ENCODE measurements at regions not wholly inside any gene's neighbourhood (a gene's known extent, or its start where the extent isn't known, plus 50 kb on each side); places are given as distances from the start of the nearest gene placed in this dataset.

DNA sequence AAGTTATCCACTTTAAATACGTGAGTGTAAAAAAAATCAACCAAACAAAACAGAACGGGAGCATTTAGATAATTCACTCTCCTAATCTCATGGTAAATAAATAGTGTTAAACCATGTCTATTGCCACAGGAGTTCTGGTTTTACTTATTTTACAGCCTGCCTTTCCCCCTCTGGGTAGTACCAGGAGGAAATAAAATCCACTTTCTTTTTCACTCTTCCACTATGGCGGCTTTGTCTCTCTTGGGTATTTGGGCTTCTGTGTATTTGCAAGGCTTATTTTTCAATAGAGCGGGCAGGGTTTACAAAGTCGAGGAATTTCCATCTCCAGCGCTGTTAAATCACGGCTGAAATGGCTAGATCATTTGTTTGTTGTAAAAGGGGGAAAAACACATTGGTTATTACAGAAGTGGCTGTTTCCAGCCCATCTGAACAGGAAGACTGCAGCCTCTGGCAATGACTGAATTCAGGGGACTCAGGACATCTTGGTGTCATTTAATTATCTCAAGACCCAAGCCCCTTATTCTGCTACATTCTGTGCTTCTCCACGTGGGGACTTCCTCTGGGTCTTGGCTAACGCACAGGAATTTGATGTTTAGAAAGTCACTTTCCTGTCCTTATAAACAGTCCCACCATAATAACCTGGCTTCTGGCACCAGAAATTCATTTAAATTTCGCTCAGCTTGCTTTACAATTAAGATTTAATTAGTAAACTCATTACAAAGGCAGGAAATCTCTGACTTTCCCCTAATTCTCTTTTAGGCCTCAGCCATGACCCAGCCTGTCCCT is 323.9 kb downstream of the GATA3 start:
- TF ChIP-seq CTCF (IDR thresholded peaks at IDR 0.05; ENCODE audit: low read depth, low read length, missing input control) (no peak), YY1 (IDR thresholded peaks at IDR 0.05) (no peak), EGR1 (IDR thresholded peaks at IDR 0.05; ENCODE audit: low read depth in 2 of 2) (no peak)
